ENCODE measurements at regions not wholly inside any gene's neighbourhood (a gene's known extent, or its start where the extent isn't known, plus 50 kb on each side); places are given as distances from the start of the nearest gene placed in this dataset.

- ChIA-PET CTCF (no interaction called here), POLR2A (no interaction called here)
These were observed 254.8 kb upstream of the ZNF32 start for GRCh38 chr10:43903451-43903850.

DNA sequence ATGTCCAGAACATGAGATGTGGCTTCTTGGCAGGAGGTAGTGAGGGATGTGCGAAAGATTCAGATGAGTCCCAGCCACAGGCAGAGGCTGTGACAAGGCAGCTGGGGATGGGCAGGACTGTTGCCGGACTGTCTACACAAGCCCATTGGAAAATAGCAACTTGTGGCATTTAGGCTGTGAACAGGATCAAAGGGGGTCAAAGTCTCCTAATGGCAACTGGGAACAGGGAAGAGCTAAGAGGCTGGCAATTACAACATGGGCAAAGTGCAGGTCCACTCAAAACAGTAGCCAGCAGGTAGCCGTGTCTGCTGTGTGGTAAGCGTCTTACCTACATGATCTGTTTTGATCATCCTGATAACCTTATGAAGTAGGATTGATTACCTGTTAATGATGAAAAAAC is 254.2 kb upstream of the ZNF32 start:
- POLR2A ChIA-PET: no interaction called here
- CTCF ChIA-PET: no interaction called here

- POLR2A ChIA-PET: no interaction called here
- CTCF ChIA-PET: no interaction called here
These were observed 253.2 kb upstream of the ZNF32 start for GRCh38 chr10:43901744-43902504.

DNA sequence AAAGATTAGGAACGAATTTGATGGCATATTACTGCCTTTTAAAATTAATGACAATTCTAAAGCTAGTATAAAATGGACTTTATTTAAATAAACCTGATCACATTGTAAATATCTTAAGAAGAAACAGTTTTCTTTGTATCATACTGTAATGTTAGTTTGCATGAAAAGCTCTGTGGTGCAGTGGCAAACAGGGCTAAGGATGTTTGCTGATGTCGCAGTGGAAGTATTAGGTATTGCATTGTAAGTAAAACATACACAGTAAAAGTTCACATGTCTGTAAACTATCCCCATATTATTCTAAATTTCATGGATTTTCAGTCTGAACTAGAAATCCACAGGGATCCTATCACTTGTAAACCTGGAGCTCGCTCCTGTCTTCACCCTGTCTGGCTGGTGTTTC is 252.6 kb upstream of the ZNF32 start:
- CTCF ChIA-PET: no interaction called here

GRCh38 chr10:43900571-43900970 is 251.9 kb upstream of the ZNF32 start:
- ChIA-PET POLR2A (no interaction called here), CTCF (no interaction called here)

More for the DNA sequence above, 252.6 kb upstream of the ZNF32 start:
- POLR2A ChIA-PET: no interaction called here

- ChIA-PET CTCF (no interaction called here), POLR2A (no interaction called here)
These were observed 250.7 kb upstream of the ZNF32 start for GRCh38 chr10:43899224-43899959.

- ChIA-PET POLR2A (no interaction called here), CTCF (no interaction called here)
These were observed 249.9 kb upstream of the ZNF32 start for GRCh38 chr10:43898592-43898991.

- ChIA-PET POLR2A (no interaction called here), CTCF (no interaction called here)
These were observed 249.2 kb upstream of the ZNF32 start for GRCh38 chr10:43897765-43898419.

GRCh38 chr10:43892062-43892770 is 243.5 kb upstream of the ZNF32 start:
- CTCF ChIA-PET: no interaction called here
- POLR2A ChIA-PET: no interaction called here

DNA sequence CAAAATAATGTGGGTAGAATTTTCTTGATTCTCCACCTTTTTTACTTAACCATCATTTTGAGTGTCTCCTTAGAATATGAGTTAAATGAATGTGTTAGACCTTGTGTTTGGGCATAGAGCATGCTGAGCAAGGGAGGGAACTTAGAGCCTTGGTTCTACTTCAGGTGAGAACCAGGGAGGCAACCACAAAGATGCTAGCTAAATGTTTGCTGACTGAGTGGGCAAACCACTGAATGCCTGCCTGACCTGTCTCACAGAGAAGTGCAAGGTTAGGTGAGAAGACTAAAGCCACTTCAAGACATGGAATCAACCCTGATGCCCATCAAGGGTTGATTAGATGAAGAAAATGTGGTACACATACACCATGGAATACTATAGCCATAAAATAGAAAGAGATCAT is 242.6 kb upstream of the ZNF32 start:
- POLR2A ChIA-PET: no interaction called here

DNA sequence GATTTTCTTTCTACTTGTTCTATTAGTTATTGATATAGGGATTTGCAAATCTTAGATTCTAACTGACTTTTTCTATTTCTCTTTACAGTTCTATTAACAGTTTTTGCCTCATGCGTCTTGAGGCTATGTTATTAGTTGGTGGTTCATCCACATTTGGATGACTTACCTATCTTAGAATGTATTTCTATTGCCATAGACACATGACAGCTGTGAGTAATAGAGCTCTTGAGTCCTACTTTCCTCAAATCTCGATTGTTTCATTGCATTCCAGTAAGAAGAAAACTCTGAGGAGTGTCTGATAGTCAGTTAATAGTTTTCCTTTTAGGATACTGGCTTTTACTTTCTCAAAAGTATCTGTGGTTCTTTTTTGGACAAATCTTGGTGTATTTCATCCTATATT is 241.4 kb upstream of the ZNF32 start:
- POLR2A ChIA-PET: no interaction called here
- CTCF ChIA-PET: no interaction called here

More for the DNA sequence above, 242.6 kb upstream of the ZNF32 start:
- CTCF ChIA-PET: no interaction called here

DNA sequence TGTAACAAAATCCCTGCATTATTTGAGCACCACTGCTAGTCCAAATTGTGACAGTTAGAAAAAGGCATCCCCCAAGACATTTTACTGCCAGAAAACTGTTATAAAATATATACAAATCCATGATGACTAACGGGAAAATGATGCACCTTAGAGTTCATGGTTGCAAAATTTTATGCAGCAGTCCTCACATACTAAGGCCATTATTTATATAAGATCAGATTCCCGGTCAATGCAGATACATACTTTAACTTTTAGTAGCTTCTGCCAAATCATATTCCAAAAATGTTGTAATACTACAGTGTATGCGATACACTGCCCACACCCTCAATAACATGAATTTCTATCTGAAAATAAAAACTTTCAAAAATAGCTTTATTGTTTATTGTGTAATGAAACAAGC is 239.9 kb upstream of the ZNF32 start:
- ChIA-PET CTCF (no interaction called here), POLR2A (no interaction called here)

- CTCF ChIA-PET: no interaction called here
- POLR2A ChIA-PET: no interaction called here
These were observed 237.2 kb upstream of the ZNF32 start for GRCh38 chr10:43885842-43886241.

DNA sequence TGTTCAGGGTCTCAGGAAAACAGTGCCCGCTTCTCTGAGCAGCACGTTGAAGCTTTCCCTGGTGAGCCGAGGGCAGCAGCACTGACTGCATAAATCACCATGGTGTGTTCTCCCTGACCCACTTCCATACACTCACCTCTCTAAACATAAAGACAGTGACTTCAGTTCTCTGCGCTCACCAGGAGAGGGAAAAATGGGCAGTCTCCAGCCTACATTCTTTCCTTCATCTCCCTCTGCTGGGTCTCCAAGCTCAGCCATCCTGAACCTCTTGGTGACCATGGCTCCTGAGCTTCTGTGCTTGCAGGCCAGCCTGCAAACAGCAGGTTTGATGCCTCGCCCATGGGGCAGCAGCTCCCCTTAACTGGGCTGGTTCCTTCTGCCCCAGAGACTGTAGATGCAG is 236.6 kb upstream of the ZNF32 start:
- CTCF ChIA-PET: no interaction called here
- POLR2A ChIA-PET: interaction anchor here (0.6 kb wide), 1 partner anchor 77 kb away, joined by 3 read pairs; no protein-coding TSS in a partner anchor

DNA sequence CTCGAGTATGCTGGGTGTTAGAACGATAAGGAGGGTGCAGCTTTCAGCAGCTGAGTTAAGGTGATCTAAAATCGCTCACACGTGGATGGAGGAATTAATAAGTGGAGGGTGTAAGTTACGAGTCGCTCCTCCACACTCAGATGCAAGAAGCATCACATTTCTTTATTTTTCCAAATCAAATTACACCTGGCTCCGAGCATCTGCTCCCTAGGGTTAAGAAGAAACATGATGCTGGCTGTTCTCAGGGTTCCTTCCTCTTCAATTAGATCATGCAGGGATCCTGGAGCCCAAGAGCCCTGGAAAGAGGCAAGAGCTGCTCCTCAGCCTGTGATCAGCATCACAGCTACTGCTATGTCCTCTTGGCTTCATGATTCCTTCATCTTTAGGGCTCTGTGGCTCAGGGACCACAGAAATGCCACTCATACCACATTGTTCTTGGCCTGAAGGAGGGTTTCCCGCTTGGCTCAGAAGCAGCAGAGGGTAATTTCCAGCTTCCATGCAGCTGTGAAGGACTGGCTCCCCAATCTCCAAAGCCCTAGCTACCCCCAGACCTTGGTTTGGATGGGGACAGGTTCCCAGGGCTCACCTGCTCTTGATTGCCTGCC is 235.9 kb upstream of the ZNF32 start:
- POLR2A ChIA-PET: interaction anchor here (0.6 kb wide), 1 partner anchor 76 kb away, joined by 3 read pairs; no protein-coding TSS in a partner anchor

DNA sequence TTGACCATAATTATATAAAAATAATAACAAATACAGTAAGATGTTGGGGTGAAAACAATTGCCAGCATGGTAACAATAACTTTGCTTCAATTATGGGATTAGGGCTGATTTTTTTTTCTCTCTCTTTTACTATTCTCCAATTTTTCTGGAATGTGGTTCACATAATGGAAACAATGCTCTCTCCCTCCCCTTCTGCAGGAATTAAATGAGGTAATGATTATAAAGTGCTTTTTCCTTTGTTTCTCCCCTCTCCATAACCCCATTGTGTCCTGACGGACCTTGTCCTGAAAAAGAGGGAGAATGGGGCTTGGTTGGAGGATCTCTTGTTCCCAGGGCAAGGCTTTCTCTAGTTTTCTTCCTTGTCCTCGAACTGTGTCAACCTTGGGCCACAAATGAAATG is 234.0 kb upstream of the ZNF32 start:
- POLR2A ChIA-PET: no interaction called here
- CTCF ChIA-PET: no interaction called here

More for the DNA sequence above, 235.9 kb upstream of the ZNF32 start:
- CTCF ChIA-PET: no interaction called here

DNA sequence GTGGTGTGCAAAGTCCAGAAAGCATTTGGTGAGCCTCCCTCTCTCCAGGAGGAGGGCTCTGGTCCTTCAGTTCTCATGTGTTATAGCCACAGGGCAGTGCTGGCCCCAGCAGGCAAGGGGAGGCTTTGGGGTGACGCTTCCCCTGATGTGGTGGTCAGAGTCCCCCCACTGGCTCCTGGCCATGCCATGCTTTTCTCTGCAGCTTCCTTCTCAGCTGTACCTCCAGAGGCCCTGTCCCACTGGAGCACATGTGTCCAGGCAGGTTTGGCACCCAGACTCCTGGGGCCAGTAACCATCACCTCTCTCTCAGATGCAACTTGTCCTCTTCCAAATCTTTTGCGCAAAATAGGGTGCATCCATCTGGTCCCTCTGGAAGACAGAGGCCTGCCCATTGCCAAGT is 233.0 kb upstream of the ZNF32 start:
- ChIA-PET POLR2A (no interaction called here), CTCF (no interaction called here)

GRCh38 chr10:43880160-43880559 is 231.5 kb upstream of the ZNF32 start:
- POLR2A ChIA-PET: no interaction called here
- CTCF ChIA-PET: no interaction called here

DNA sequence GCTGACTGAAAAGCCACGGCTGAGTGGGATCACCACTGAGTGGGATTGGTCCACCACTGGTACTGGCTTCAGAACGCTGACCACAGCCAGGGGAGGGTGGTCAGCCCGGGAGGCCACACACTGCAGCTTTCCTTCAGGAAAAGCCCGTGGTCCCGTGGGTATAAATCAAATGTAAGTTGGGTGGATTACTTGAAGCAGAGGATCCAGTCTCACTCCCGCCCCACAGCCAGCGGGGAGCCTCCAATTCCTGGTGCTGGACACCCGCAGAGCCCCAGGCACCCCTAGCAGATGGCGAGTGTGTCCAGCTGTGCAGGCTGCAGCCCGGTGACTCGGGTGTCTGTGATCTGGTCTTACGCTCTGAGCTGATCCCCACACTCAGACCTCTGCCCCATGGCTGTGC is 231.1 kb upstream of the ZNF32 start:
- CTCF ChIA-PET: no interaction called here
- POLR2A ChIA-PET: no interaction called here

DNA sequence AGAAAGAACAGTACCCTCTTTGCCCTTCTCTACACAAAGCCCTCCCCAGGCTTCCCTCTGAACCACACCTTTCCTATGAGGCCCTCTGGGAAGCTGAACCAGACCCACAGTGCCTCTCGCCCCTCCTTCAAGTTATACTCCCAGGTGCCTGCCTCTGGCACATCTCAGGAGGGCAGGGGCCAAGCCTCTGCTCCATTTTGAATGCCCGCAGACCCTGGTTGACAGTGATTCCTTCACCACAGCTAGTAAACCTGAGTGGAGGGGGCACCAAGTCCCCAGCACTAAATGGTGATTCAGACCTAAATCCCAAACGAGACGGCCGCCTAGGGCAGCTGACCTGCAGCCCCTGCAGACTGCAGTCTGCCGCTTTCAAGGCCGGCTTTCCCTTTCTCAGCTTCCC is 230.5 kb upstream of the ZNF32 start:
- POLR2A ChIA-PET: no interaction called here
- CTCF ChIA-PET: no interaction called here

Measured in activated CD8-positive, alpha-beta memory T cell treated with anti-CD3 and anti-CD28 coated beads for 36 hours (primary cell).